Cardiac fibroblast (primary cell): ENCODE measurements at regions not wholly inside any gene's neighbourhood (a gene's known extent, or its start where the extent isn't known, plus 50 kb on each side); places are given as distances from the start of the nearest gene placed in this dataset.

Source experiments
- DNase-seq, 2 donors: peaks; one replicate each; pipeline versions ENCODE4 v3.0.0 to v3.0.0-alpha.2; 2010; ENCODE audit warnings: low read depth in 2 of 2
- H3K4me3 ChIP-seq, 2 donors: replicated peaks in 1 of 2; 1 replicate in 1 of 2; 2 replicates in 1 of 2; pipeline ENCODE4 v1.5.1; 2011; ENCODE audit warnings: low read depth in 2 of 2, low read length in 2 of 2, mild to moderate bottlenecking in 2 of 2, moderate library complexity in 1 of 2
- CTCF ChIP-seq: IDR thresholded peaks from one replicate; pipeline ENCODE4 v1.5.1; 2011; ENCODE audit warnings: low read depth, mild to moderate bottlenecking, low read length, inconsistent platforms

DNA sequence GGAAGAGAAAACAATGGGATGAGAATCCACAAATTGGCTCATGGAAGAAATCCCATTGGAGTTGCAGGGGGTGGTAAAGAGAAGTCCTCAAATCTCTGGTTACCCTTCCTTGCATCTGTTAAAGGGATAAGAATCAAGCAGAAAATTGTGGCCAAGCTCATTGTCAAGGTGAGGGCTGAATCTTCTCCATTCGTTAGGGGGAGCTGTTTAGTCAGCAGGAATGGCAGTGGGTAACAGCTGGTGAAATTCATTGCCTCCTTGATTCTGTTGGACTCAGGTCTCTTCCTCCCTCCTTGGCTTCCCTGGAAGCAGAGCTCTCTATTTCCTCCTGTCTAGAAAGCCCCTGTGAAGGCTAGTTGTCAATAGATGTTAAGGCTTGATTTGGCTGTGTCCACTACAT, 343.1 kb upstream of the SEMA6D start:
- H3K4me3 ChIP-seq = no peak overlapping the region
- peak; percentile 74 for TF ChIP-seq CTCF
- peak; percentile 50 to 65 for DNase-seq

GRCh38 chr15:47376190-47376589, 341.1 kb upstream of the SEMA6D start:
- no peak for TF ChIP-seq CTCF
- no peak overlapping the region for H3K4me3 ChIP-seq
- no peak for DNase-seq

GRCh38 chr15:47377465-47377864, 339.8 kb upstream of the SEMA6D start:
- no peak overlapping the region for H3K4me3 ChIP-seq
- DNase-seq = no peak
- no peak for TF ChIP-seq CTCF

- no peak overlapping the region for H3K4me3 ChIP-seq
- no peak for TF ChIP-seq CTCF
- DNase-seq = no peak
Measured at GRCh38 chr15:47378527-47378926, 338.8 kb upstream of the SEMA6D start.

DNA sequence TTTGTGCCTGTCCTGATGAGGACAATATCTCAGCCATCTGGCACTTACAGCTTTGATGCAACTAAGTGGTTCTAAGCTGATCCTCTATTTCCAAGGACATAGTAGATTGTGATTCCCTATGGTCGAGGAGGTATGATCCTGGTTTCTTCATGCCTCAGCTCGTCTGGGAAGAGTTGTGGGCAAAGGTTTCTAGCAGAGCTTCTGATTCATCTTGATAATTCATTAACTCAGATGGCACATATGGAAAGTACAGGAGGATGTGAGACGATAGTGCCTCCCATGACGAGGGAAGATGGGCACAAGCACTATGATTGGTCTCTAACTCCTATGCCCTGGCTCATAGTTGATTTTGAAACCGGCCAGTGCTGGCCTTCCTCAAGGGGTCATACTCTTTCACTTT, 334.2 kb upstream of the SEMA6D start:
- H3K4me3 ChIP-seq = no peak overlapping the region
- no peak for DNase-seq
- no peak for TF ChIP-seq CTCF

DNA sequence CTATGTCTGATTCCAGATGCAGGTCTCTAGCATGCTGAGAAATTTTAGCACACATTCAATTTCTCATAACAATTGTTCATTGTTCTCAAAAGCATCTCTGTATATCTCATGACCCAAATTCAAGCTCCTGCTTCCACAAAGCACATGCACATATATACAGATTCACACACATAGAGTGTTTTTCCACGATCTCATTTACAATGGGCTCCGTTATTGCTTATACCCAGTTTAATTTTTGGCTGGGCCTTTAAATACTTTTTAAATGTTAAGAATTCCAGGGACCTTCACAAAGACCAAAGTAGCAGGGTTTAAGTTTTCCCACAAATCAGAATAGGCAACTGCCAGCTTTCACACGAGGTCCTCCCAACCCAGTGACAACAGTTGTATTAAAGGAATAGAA, 333.5 kb upstream of the SEMA6D start:
- H3K4me3 ChIP-seq = no peak overlapping the region
- no peak for TF ChIP-seq CTCF
- no peak for DNase-seq

GRCh38 chr15:47384341-47384740, 333.0 kb upstream of the SEMA6D start:
- DNase-seq = peak; percentile 91 to 92

More at GRCh38 chr15:47384341-47384740, 333.0 kb upstream of the SEMA6D start:
- H3K4me3 ChIP-seq = no peak overlapping the region
- no peak for TF ChIP-seq CTCF
